ENCODE measurements at regions not wholly inside any gene's neighbourhood (a gene's known extent, or its start where the extent isn't known, plus 50 kb on each side); places are given as distances from the start of the nearest gene placed in this dataset.
"Not testable (repeated sequence)": the region's sequence is repeated elsewhere in the genome, so short reads cannot be mapped to it uniquely, and the experiment has no call there.

DNA sequence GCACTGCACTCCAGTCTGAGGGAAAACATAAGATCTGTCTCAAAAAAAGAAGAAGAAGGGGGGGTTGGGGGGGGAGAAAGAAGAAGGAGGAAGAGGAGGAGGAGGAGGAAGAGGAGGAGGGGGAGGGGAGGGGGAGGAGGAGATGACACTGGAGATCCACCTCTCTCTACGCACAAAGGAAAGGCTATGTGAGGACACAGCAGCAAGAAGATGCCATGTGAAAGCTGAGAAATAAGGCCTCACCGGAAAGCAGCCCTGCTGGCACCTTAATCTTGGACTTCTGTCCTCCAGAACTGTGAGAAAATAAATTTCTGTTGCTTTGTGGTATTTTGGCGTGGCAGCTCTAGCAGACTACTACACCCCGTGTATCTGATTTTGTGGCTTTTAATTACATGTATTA, 477.9 kb downstream of the MED13L start:
- H3K4me3 ChIP-seq (ENCODE audit: insufficient read length, low read depth) = no peak overlapping the region
- no peak overlapping the region for H3K9ac ChIP-seq (ENCODE audit: insufficient read length, low read depth)
- no peaks in the 10 kb centered on the region for H3K9me3 ChIP-seq (ENCODE audit: insufficient read depth, low read length)
- no peaks in the 10 kb centered on the region for H3K36me3 ChIP-seq (ENCODE audit: insufficient read depth, insufficient read length, low read length)
- no peaks in the 10 kb centered on the region for H3K27me3 ChIP-seq (ENCODE audit: insufficient read depth, insufficient read length)
- no peak for DNase-seq (ENCODE audit: low read depth, low spot score)
- no peak for TF ChIP-seq ZNF274 (IDR thresholded peaks at IDR 0.05; ENCODE audit: low read depth, low read length)
- TF ChIP-seq SUZ12 (IDR thresholded peaks at IDR 0.05; ENCODE audit: extremely low read depth, insufficient read depth, insufficient read length) = no peak
- no peak for TF ChIP-seq YY1 (IDR thresholded peaks at IDR 0.05; ENCODE audit: insufficient read depth, insufficient read length)
- no peaks in the 10 kb centered on the region for H3K4me1 ChIP-seq (ENCODE audit: insufficient read depth, insufficient read length)

DNA sequence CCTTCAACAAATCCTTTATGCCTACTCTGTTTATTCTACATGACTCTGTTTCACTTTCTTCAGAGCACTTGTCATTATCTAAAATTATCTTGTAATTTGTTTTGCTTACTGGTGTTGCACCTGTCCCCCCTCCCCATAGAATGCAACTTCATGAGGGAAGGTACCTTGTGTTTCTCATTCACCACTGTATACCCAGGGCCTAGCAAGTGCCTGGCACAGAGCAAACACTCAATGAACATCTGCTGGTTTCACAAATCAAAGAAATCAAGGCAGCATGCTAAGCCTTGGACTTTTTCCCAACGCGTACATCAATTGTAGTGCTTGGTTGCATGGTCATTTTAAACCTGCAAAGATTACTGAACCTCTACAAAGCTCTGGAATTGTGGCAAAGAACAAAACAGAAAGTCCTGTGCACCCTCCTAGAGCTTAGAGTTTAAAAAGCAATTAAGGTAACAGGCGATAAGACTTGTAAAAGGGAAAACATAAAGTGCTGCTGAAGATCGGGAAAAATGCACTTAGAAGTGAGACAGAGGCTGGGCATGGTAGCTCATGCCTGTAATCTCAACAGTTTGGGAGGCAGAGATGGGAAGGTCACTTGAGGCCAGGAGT, 479.1 kb downstream of the MED13L start:
- Histone ChIP-seq H3K4me1 (ENCODE audit: insufficient read depth, insufficient read length) (no peaks in the 10 kb centered on the region), H3K4me3 (ENCODE audit: insufficient read length, low read depth) (no peak overlapping the region), H3K9me3 (ENCODE audit: insufficient read depth, low read length) (no peaks in the 10 kb centered on the region), H3K27me3 (ENCODE audit: insufficient read depth, insufficient read length) (no peaks in the 10 kb centered on the region), H3K9ac (ENCODE audit: insufficient read length, low read depth) (no peak overlapping the region), H3K36me3 (ENCODE audit: insufficient read depth, insufficient read length, low read length) (no peaks in the 10 kb centered on the region)
- DNase-seq (ENCODE audit: low read depth, low spot score) = no peak
- TF ChIP-seq ZNF274 (IDR thresholded peaks at IDR 0.05; ENCODE audit: low read depth, low read length) (no peak), YY1 (IDR thresholded peaks at IDR 0.05; ENCODE audit: insufficient read depth, insufficient read length) (no peak), SUZ12 (IDR thresholded peaks at IDR 0.05; ENCODE audit: extremely low read depth, insufficient read depth, insufficient read length) (no peak)

DNA sequence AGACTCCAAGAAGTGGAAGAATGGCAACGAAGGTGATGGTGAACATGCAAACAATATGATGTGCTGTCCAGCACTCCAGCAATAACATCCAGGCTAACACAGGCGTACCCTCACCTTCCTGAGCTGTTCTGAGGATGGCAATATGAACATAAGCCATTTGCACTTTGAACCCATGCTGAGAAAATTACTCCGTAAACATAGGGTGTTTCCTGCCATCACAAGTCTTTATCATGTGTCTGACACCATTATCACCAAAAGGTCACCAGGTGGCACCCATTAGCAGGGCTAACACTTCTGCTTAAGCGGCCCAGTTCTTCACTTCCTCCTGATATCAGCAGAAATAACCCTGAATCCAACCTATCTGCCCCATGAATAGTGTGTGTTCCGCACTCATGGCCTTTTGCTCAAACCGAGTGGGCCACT, 482.8 kb downstream of the MED13L start:
- no peak for DNase-seq (ENCODE audit: low read depth, low spot score)
- Histone ChIP-seq H3K4me3 (ENCODE audit: insufficient read length, low read depth) (no peak overlapping the region), H3K9me3 (ENCODE audit: insufficient read depth, low read length) (no peaks in the 10 kb centered on the region), H3K36me3 (ENCODE audit: insufficient read depth, insufficient read length, low read length) (no peaks in the 10 kb centered on the region), H3K27me3 (ENCODE audit: insufficient read depth, insufficient read length) (no peaks in the 10 kb centered on the region), H3K9ac (ENCODE audit: insufficient read length, low read depth) (no peak overlapping the region), H3K4me1 (ENCODE audit: insufficient read depth, insufficient read length) (no peaks in the 10 kb centered on the region)
- TF ChIP-seq SUZ12 (IDR thresholded peaks at IDR 0.05; ENCODE audit: extremely low read depth, insufficient read depth, insufficient read length) = no peak

DNA sequence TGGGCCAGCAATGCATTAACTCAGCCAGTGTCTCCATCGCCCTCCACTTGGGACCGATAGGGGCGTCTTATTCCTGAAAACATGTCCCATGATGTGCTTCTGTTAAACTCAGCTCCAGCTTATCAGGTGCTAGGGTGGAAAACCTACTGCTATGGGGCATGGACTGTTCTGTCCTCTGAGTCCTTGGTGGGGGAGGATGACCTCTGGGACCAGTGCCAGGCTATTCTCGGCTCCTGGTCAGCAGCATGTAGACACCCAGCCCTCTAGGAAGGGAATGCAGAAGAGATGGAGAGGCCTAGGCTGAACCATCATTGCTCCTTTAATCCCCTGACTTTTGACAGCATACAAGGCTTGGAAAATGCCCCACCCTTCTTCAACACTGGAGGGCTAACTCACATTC, 486.2 kb downstream of the MED13L start:
- no peak for DNase-seq (ENCODE audit: low read depth, low spot score)
- Histone ChIP-seq H3K36me3 (ENCODE audit: insufficient read depth, insufficient read length, low read length) (no peaks in the 10 kb centered on the region), H3K9ac (ENCODE audit: insufficient read length, low read depth) (no peak overlapping the region), H3K4me3 (ENCODE audit: insufficient read length, low read depth) (no peak overlapping the region), H3K4me1 (ENCODE audit: insufficient read depth, insufficient read length) (no peaks in the 10 kb centered on the region), H3K27me3 (ENCODE audit: insufficient read depth, insufficient read length) (no peaks in the 10 kb centered on the region), H3K9me3 (ENCODE audit: insufficient read depth, low read length) (no peaks in the 10 kb centered on the region)
- no peak for TF ChIP-seq YY1 (IDR thresholded peaks at IDR 0.05; ENCODE audit: insufficient read depth, insufficient read length)
- TF ChIP-seq SUZ12 (IDR thresholded peaks at IDR 0.05; ENCODE audit: extremely low read depth, insufficient read depth, insufficient read length) = no peak
- TF ChIP-seq ZNF274 (IDR thresholded peaks at IDR 0.05; ENCODE audit: low read depth, low read length) = no peak

DNA sequence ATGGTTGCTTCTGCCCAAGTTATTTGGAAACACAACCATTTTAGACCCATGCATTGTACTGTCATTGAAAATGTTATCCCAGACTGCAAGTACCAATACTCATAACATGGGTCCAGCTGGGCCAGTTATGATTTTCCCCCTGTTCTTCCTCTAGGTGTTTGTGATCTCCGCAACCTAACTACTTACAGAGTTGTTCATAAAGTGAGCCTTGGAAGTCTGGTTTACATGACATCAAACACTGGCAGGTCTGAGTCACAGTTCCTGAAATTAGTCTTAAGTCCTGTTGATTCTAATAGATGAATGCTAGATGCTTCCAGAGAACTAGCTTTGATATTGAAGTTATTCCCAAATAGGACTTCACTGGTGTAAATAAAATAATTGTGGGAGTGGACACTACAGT, 487.0 kb downstream of the MED13L start:
- Histone ChIP-seq H3K9ac (ENCODE audit: insufficient read length, low read depth) (no peak overlapping the region), H3K9me3 (ENCODE audit: insufficient read depth, low read length) (no peaks in the 10 kb centered on the region), H3K4me3 (ENCODE audit: insufficient read length, low read depth) (no peak overlapping the region), H3K36me3 (ENCODE audit: insufficient read depth, insufficient read length, low read length) (no peaks in the 10 kb centered on the region), H3K4me1 (ENCODE audit: insufficient read depth, insufficient read length) (no peaks in the 10 kb centered on the region), H3K27me3 (ENCODE audit: insufficient read depth, insufficient read length) (no peaks in the 10 kb centered on the region)
- DNase-seq (ENCODE audit: low read depth, low spot score) = no peak
- TF ChIP-seq ZNF274 (IDR thresholded peaks at IDR 0.05; ENCODE audit: low read depth, low read length) (no peak), SUZ12 (IDR thresholded peaks at IDR 0.05; ENCODE audit: extremely low read depth, insufficient read depth, insufficient read length) (no peak), YY1 (IDR thresholded peaks at IDR 0.05; ENCODE audit: insufficient read depth, insufficient read length) (no peak)

DNA sequence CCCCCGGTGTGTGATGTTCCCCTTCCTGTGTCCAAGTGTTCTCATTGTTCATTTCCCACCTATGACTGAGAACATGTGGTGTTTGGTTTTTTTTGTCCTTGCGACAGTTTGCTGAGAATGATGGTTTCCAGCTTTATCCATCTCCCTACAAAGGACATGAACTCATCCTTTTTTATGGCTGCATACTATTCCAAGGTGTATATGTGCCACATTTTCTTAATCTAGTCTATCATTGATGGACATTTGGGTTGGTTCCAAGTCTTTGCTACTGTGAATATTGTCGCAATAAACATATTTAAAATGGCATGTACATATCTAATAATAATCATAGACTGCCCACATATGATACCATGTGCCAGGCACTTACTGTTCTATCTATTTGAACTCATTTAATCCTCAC, 491.0 kb downstream of the MED13L start:
- not testable (repeated sequence) for H3K9ac ChIP-seq (ENCODE audit: insufficient read length, low read depth); H3K4me3 ChIP-seq (ENCODE audit: insufficient read length, low read depth); H3K36me3 ChIP-seq (ENCODE audit: insufficient read depth, insufficient read length, low read length); H3K4me1 ChIP-seq (ENCODE audit: insufficient read depth, insufficient read length); DNase-seq (ENCODE audit: low read depth, low spot score); H3K27me3 ChIP-seq (ENCODE audit: insufficient read depth, insufficient read length); H3K9me3 ChIP-seq (ENCODE audit: insufficient read depth, low read length)

DNA sequence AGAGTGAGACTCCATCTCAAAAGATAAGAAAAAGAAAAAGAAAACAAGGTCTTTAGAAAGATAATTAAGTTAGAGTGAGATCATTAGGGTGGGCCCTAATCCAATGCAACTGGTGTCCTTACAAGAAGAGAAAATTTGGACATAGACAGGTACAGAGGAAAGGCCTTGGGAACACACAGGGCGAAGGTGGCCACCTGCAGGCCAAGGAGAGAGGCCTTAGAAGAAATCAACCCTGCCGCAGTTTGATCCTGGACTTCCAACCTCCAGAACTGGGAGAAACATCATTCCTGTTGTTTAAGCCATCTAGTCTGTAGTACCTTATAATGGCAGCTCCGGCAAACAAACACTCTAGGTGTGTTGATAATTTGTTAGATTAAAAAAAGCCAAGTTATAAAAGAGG, 491.9 kb downstream of the MED13L start:
- H3K27me3 ChIP-seq (ENCODE audit: insufficient read depth, insufficient read length) = no peaks in the 10 kb centered on the region
- no peak overlapping the region for H3K9ac ChIP-seq (ENCODE audit: insufficient read length, low read depth)
- TF ChIP-seq ZNF274 (IDR thresholded peaks at IDR 0.05; ENCODE audit: low read depth, low read length) = no peak
- no peak for TF ChIP-seq YY1 (IDR thresholded peaks at IDR 0.05; ENCODE audit: insufficient read depth, insufficient read length)
- TF ChIP-seq SUZ12 (IDR thresholded peaks at IDR 0.05; ENCODE audit: extremely low read depth, insufficient read depth, insufficient read length) = no peak
- no peaks in the 10 kb centered on the region for H3K9me3 ChIP-seq (ENCODE audit: insufficient read depth, low read length)
- no peaks in the 10 kb centered on the region for H3K4me1 ChIP-seq (ENCODE audit: insufficient read depth, insufficient read length)
- H3K4me3 ChIP-seq (ENCODE audit: insufficient read length, low read depth) = no peak overlapping the region
- no peak for DNase-seq (ENCODE audit: low read depth, low spot score)
- H3K36me3 ChIP-seq (ENCODE audit: insufficient read depth, insufficient read length, low read length) = no peaks in the 10 kb centered on the region

DNA sequence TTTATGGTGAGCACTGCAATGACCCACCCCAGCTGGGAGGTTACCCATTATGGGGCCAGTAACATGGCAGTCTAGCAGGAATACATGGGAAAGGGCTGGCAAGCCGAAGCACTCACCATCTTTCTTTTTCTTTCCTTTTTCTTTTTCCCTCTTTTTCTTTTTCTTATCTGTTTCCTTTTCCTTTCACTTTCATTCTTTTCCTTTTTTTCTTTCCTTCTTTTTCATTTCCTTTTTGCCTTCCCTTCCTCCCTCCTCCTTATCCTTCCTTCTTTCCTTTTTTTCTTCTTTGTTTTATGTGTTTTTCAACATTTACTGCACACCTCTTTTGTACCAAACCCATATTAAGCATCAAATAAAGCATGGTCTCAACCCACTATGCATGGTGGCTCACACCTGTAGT, 501.1 kb downstream of the MED13L start:
- H3K4me1 ChIP-seq (ENCODE audit: insufficient read depth, insufficient read length) = no peaks in the 10 kb centered on the region
- no peaks in the 10 kb centered on the region for H3K27me3 ChIP-seq (ENCODE audit: insufficient read depth, insufficient read length)
- no peak overlapping the region for H3K9ac ChIP-seq (ENCODE audit: insufficient read length, low read depth)
- H3K4me3 ChIP-seq (ENCODE audit: insufficient read length, low read depth) = no peak overlapping the region
- TF ChIP-seq YY1 (IDR thresholded peaks at IDR 0.05; ENCODE audit: insufficient read depth, insufficient read length) (no peak), ZNF274 (IDR thresholded peaks at IDR 0.05; ENCODE audit: low read depth, low read length) (no peak), SUZ12 (IDR thresholded peaks at IDR 0.05; ENCODE audit: extremely low read depth, insufficient read depth, insufficient read length) (no peak)
- DNase-seq (ENCODE audit: low read depth, low spot score) = no peak
- H3K36me3 ChIP-seq (ENCODE audit: insufficient read depth, insufficient read length, low read length) = no peaks in the 10 kb centered on the region
- H3K9me3 ChIP-seq (ENCODE audit: insufficient read depth, low read length) = no peaks in the 10 kb centered on the region

Data from NT2/D1 (cell line).